ENCODE measurements at regions not wholly inside any gene's neighbourhood (a gene's known extent, or its start where the extent isn't known, plus 50 kb on each side); places are given as distances from the start of the nearest gene placed in this dataset.

- DNase-seq, result no peak
Observed at GRCh38 chr6:163842467-163842866, 427.9 kb downstream of the QKI start.

DNA sequence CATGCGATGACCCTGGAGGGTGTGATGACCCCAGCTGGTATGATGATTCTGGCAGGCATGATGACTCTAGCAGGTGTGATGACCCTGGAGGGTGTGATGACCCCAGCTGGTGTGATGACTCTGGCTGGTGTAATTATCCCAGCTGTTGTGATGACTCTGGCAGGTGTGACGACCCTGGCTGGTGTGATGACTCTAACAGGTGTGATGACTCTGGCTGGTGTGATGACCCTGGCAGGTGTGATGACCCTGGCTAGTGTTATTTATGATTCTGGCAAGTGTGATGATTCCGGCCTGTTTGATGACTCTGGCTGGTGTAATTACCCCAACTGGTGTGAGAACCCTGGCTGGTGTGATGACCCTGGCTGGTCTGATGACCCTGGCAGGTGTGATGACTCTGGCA is 427.2 kb downstream of the QKI start:
- DNase-seq, result no peak

- DNase-seq, result no peak
Observed at GRCh38 chr6:163841326-163841725, 426.8 kb downstream of the QKI start.

GRCh38 chr6:163840880-163841279 is 426.4 kb downstream of the QKI start:
- no peak for DNase-seq

GRCh38 chr6:163839296-163839695 is 424.8 kb downstream of the QKI start:
- DNase-seq, result no peak

- no peak for DNase-seq
Observed at GRCh38 chr6:163837691-163838431, 423.3 kb downstream of the QKI start.

DNA sequence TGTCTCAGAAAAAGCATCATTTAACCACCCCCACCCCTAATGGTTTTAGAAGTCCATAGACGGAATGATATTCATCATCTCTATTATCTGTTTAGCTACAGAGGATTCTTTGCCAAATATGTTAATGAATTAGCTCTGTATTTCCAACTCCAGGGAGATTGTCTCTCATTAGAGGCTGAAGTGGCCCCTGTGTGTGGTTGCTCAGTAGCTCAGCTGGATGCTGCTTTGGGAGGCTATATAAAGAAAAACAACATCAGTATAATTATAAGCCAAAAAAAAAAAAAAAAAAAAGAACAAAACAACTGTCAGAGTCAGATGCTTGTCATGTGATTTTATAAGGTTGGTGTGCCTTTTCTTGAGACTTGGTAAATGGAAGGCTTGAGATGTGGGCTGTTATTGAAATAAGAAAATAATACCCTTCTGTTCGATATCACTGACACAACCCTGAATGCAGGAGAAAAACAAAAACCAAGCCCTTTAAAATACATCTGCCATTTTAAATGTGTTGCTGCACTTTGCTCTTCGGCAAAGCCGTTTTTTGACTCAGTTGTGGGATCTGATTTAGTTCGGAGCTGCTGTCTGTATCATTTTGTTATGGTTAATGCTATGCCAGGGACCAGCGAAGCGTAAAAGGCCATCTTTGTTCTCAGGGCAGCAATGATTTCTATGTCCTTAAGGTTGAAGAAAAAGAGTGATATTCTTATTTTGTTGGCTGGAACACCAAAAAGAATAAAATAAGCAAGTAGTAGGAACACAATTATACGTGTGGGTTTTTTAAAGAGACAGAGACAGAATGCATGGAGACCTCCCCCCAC is 422.6 kb downstream of the QKI start:
- no peak for DNase-seq

DNA sequence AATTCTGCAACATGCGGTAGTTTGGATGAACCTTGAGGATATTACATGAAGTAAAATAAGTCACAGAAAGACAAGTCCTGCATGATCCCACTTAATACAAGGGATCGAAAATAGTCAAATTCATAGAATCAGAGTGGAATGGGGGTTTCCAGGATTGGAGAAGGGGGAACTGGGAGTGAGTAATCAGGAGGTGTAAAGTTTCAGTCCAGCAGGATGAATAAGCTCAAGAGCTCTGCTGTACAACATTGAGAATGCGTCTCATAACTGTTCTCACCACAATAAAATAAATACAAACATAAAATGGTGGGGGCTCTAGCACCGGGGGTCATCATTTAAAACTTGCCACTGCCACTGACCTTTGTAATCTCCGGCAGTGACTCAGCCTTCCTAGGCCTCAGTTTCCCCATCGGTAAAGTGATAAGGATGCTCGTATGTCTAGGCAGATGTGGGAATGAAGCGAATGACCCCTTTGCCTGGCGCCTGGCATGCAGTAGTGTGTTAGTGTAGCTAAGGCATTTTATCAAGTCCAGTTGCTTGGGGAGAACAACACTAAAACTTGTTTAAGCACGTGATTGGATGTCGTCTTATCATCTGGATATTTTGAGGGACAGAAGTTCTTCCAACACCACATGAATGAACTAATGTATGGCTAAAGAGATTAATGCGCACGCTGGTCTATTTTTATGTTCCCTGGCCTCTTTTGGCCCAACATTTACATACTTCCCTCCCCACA is 421.1 kb downstream of the QKI start:
- DNase-seq, result no peak

- no peak for DNase-seq
Observed at GRCh38 chr6:163834226-163834970, 419.9 kb downstream of the QKI start.

- DNase-seq, result no peak
Observed at GRCh38 chr6:163831736-163832135, 417.2 kb downstream of the QKI start.

DNA sequence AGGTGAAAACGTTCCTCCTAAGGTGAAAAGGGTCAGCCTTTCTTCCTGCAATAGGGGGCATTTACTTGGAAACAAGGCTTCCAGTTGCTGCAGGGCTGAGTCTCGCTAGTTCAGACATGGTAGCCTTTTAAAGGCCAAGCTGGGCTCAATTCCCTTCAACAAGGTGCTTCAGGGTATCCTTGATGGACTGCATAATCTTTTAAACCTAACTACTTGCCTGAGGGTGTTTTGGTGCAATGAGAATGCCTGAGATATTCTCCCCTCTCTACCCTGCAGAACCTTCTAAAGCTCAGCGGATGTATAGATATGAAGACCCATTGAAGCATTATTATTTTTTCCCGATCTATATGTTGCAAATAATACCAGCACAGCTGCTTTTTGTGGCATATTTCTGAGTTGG is 416.1 kb downstream of the QKI start:
- DNase-seq, result no peak

GRCh38 chr6:163828038-163828795 is 413.7 kb downstream of the QKI start:
- no peak for DNase-seq

- DNase-seq, result no peak
Observed at GRCh38 chr6:163827143-163827542, 412.6 kb downstream of the QKI start.

DNA sequence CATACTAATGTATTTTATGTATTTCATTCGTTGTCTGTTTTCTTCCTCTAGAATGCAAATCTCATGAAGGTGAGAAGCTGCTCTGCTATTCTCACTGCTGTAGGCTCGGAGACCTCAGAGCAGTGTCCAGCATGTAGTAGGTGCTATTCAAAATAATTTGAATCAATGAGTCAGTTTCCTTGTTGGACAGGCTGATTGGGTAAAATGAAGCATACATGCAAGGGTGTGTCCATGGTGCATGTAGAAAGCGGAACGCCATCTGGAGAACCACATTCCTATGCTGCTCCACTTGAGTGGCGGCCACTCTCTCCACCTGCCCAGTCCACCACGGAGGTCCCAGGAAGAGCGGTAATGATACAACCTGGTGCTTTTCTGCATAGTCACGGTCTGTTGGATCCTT is 412.1 kb downstream of the QKI start:
- DNase-seq, result no peak

DNA sequence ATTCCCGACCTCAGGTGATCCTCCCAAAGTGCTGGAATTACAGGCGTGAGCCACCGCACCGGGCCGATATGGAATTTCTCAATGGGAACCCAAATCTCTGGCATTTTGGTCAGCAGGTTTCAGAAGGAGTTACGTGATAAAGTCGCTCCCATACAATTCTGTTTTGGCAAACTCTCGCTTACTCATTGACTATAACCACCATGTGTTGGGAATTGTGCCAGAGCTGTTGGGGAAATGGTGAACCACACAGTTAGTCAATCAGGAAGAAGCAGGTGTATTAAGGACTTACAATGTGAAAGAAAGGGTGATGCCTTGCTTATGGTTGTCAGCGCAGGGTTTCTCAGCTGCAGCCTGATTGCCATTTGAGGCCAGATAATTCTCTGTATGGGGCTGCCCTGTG is 410.5 kb downstream of the QKI start:
- DNase-seq, result no peak

GRCh38 chr6:163823577-163823976 is 409.1 kb downstream of the QKI start:
- no peak for DNase-seq

GRCh38 chr6:163820745-163821458 is 406.4 kb downstream of the QKI start:
- no peak for DNase-seq

- no peak for DNase-seq
Observed at GRCh38 chr6:163820171-163820570, 405.7 kb downstream of the QKI start.

- DNase-seq, result no peak
Observed at GRCh38 chr6:163818719-163819118, 404.2 kb downstream of the QKI start.

DNA sequence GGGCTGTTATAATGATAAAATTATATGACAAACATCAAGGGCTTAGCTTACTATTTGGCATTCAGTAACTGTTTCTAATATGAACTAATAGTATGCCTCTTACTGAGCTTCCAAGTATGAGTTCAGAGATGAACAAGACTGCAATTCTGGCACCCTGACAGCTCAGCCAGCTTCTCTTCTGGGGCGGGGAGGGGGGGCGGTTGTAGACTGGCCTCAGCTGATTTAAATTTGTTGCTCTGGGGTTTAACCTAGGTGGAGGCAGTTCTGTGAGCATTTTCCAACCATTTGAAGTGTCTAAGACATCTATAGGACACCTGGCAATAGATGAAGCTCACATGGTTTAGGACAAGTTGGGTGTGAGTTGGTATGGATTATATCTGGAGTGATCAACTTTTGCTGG is 401.9 kb downstream of the QKI start:
- DNase-seq, result no peak

DNA sequence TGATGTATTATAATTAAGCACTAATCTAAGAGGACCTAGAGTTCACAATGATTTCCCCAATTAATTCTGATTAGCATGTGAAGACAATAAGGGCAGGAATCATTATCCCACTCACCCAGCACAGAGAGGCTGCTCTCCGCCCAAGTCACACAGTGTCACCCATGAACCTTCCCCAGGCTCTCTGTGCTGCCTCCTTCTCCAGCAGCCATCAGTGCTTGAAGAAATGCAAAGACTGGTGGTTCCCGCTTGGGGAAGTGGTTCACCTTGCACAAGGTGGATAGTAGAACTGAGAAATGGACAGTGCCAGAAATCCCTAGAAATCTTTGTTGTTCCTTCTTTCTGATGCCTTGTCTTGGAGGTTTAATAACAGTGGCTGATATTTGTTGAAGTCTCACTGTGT is 401.3 kb downstream of the QKI start:
- DNase-seq, result no peak
